22Rv1 (cell line): ENCODE measurements at regions not wholly inside any gene's neighbourhood (a gene's known extent, or its start where the extent isn't known, plus 50 kb on each side); places are given as distances from the start of the nearest gene placed in this dataset.
A peak's percentile ranks its signal among the peaks of the same experiment; 100 is the strongest.

Experiments used
- H3K27ac ChIP-seq: fragments of 450-650 bp; 2 replicates; pipeline ENCODE4 v1.5.1; 2017
- CTCF ChIP-seq: fragments of 450-650 bp; IDR thresholded peaks from 2 replicates; pipeline ENCODE4 v1.5.1; 2017; ENCODE audit warnings: mild to moderate bottlenecking
- ZFX ChIP-seq: fragments of 450-650 bp; IDR thresholded peaks from 2 replicates; pipeline ENCODE4 v1.6.1; 2017; ENCODE audit warnings: antibody characterized with exemption, borderline replicate concordance

- TF ChIP-seq ZFX (no peak), CTCF (no peak)
- H3K27ac ChIP-seq, result no peak overlapping the region
Measured at GRCh38 chr5:66302344-66302743, 158.2 kb downstream of the SREK1 start.

GRCh38 chr5:66306105-66306843 is 162.2 kb downstream of the SREK1 start:
- no peak overlapping the region for H3K27ac ChIP-seq
- TF ChIP-seq CTCF (peak; percentile 94), ZFX (no peak)

GRCh38 chr5:66306844-66307315 is 162.8 kb downstream of the SREK1 start:
- TF ChIP-seq CTCF (no peak), ZFX (no peak)
- H3K27ac ChIP-seq, result no peak overlapping the region

GRCh38 chr5:66307647-66308241 is 163.6 kb downstream of the SREK1 start:
- no peak overlapping the region for H3K27ac ChIP-seq
- TF ChIP-seq CTCF, result peak; percentile 86
- no peak for TF ChIP-seq ZFX

- no peak for TF ChIP-seq ZFX
Measured at GRCh38 chr5:66312266-66312665, 168.2 kb downstream of the SREK1 start.

GRCh38 chr5:66315784-66316183 is 171.7 kb downstream of the SREK1 start:
- no peak overlapping the region for H3K27ac ChIP-seq
- TF ChIP-seq CTCF (no peak), ZFX (no peak)

More at GRCh38 chr5:66312266-66312665, 168.2 kb downstream of the SREK1 start:
- H3K27ac ChIP-seq, result no peak overlapping the region

GRCh38 chr5:66322786-66323528 is 178.9 kb downstream of the SREK1 start:
- TF ChIP-seq CTCF (no peak), ZFX (no peak)
- H3K27ac ChIP-seq, result no peak overlapping the region
